Heart right ventricle (tissue), 16 donors: ENCODE measurements at regions not wholly inside any gene's neighbourhood (a gene's known extent, or its start where the extent isn't known, plus 50 kb on each side); places are given as distances from the start of the nearest gene placed in this dataset.
A peak's percentile ranks its signal among the peaks of the same experiment; 100 is the strongest.

Experiments
- ATAC-seq, 8 donors: fragments of 200-7000 bp; cut with Tn5 transposase; one replicate each; pipeline ENCODE4 v1.9.1; 2020; ENCODE audit warnings: mild to moderate bottlenecking in 8 of 8, moderate library complexity in 8 of 8, moderate number of reproducible peaks in 1 of 8
- DNase-seq, 2 donors: peaks; one replicate each; pipeline ENCODE4 v3.0.0-alpha.2; 2020
- H3K27ac ChIP-seq, 10 donors: fragments of 200-600 bp; sonication (generic) in 2 of 10; one replicate each; pipeline versions ENCODE4 v1.5.0 to v1.8.0; 2020 to 2022; ENCODE audit warnings: mild to moderate bottlenecking in 3 of 10
- H3K27me3 ChIP-seq, 7 donors: fragments of 200-600 bp; one replicate each; pipeline ENCODE4 v1.8.0; 2021 to 2022; ENCODE audit warnings: mild to moderate bottlenecking in 2 of 7
- H3K36me3 ChIP-seq, 9 donors: fragments of 200-600 bp; sonication (generic) in 1 of 9; one replicate each; pipeline versions ENCODE4 v1.5.0 to v1.8.0; 2020 to 2022; ENCODE audit warnings: mild to moderate bottlenecking in 2 of 9
- H3K4me1 ChIP-seq, 9 donors: fragments of 200-600 bp; sonication (generic) in 1 of 9; one replicate each; pipeline versions ENCODE4 v1.5.0 to v1.8.0; 2020 to 2022; ENCODE audit warnings: mild to moderate bottlenecking in 4 of 9
- H3K4me3 ChIP-seq, 10 donors: fragments of 200-600 bp; sonication (generic) in 2 of 10; one replicate each; pipeline versions ENCODE4 v1.5.0 to v1.8.0; 2020 to 2022; ENCODE audit warnings: mild to moderate bottlenecking in 7 of 10, moderate library complexity in 2 of 10
- H3K9me3 ChIP-seq, 11 donors: fragments of 200-600 bp in 10 of 11; sonication (generic) in 2 of 11; one replicate each; pipeline versions ENCODE4 v1.5.0 to v1.8.0; 2013 to 2022; ENCODE audit warnings: mild to moderate bottlenecking in 2 of 11, control low read depth in 1 of 11, moderate library complexity in 1 of 11
- CTCF ChIP-seq, 9 donors: fragments of 200-600 bp; sonication (generic) in 2 of 9; IDR thresholded peaks; one replicate each; pipeline versions ENCODE4 v1.5.0 to v1.8.0; 2021 to 2022; ENCODE audit warnings: antibody characterized with exemption in 9 of 9, mild to moderate bottlenecking in 5 of 9, moderate library complexity in 1 of 9
- WGBS, 2 donors: extraction: QIAGEN DNeasy Blood & Tissue Kit; methylation state at CpG; one replicate each; pipeline ENCODE4 v1.1.7; 2013; ENCODE audit warnings: inconsistent platforms in 1 of 2; 5-methylcytosine and 5-hydroxymethylcytosine counted together
- intact Hi-C, 10 donors: fragments of 100-400 bp; cut with DNase I; formaldehyde crosslinking; loops; one replicate each; pipeline versions ENCODE4 v1.11.1 to v1.14.2; 2022
- donor health status: Arrhythmogenic right ventricular cardiomyopathy.
- donor health status: ischemic (EF 13 %, LVEDD 7.1; RV severe dilation, severe dysfunction).
- donor health status: healthy with polysubstance abuse.
- donor health status: DM: no; HTN: yes; CAD: no.
- donor health status: DM: no; HTN: no; CAD: no.
- donor health status: ischemic (EF 25% LVEDD 6.9; RV normal size, moderate dysfunction).
- donor health status: ischemic (EF 25% LVEDD 5.7; RV mildly dilated, moderate dysfunction).
- donor health status: healthy.
- donor health status: DM: yes; HTN: yes; CAD: no.
- donor health status: Ischemic cardiomyopathy.
- donor health status: ischemic (EF 35%, LVEDD 5.7; RV mildly dilated, moderate dysfunction).
- donor health status: nonischemic (EF 11% LVEDD 7.7; RV severe dilation, severe dysfunction).
- donor health status: DM: yes; HTN: yes; CAD: no.
- donor health status: PGD.
- donor health status: ischemic (EF 29% LVEDD 5.4; RV normal size, mild dysfunction).
- donor health status: nonischemic (EF 23%, LVEDD 6.1; RV moderate dilation, normal function).

- H3K9me3 ChIP-seq = peaks cover 0 to 3% (median 0%) of the 10 kb centered on the region in 11 donors
- no peak overlapping the region for H3K4me3 ChIP-seq
- H3K27ac ChIP-seq = no peak overlapping the region
- H3K4me1 ChIP-seq = no peaks in the 10 kb centered on the region
- H3K27me3 ChIP-seq = no peaks in the 10 kb centered on the region
- no peaks in the 10 kb centered on the region for H3K36me3 ChIP-seq
- intact Hi-C loops = loop anchor here in 1 of 10 donors (5.0 kb wide), 1 partner anchor 176 kb away; no protein-coding TSS in a partner anchor
- peak in 1 of 9 donors; percentile 6 for TF ChIP-seq CTCF (IDR thresholded peaks at IDR 0.05)
- ATAC-seq (no peak), DNase-seq (no peak)
- 56 to 84% methylated on average over 3 of the region's 3 CpGs for WGBS, 2 donors
These were observed 238.3 kb upstream of the ESRRG start for GRCh38 chr1:216961516-216961915.

- ATAC-seq (no peak), DNase-seq (no peak)
- H3K36me3 ChIP-seq = no peaks in the 10 kb centered on the region
- H3K27ac ChIP-seq = no peak overlapping the region
- no peaks in the 10 kb centered on the region for H3K27me3 ChIP-seq
- no peaks in the 10 kb centered on the region for H3K4me1 ChIP-seq
- no peak overlapping the region for H3K4me3 ChIP-seq
- TF ChIP-seq CTCF (IDR thresholded peaks at IDR 0.05) = no peak
- H3K9me3 ChIP-seq = peaks cover 0 to 8% (median 0%) of the 10 kb centered on the region in 11 donors
- intact Hi-C loops = loop anchor here in 1 of 10 donors (5.0 kb wide), 1 partner anchor 177 kb away; no protein-coding TSS in a partner anchor
These were observed 237.5 kb upstream of the ESRRG start for GRCh38 chr1:216960716-216961115.

- no peaks in the 10 kb centered on the region for H3K36me3 ChIP-seq
- peaks cover 0 to 14% (median 0%) of the 10 kb centered on the region in 11 donors for H3K9me3 ChIP-seq
- 48 to 61% methylated on average over 4 of the region's 4 CpGs for WGBS, 2 donors
- peak in 5 of 8 donors; percentile 34 to 91 (median 72) for ATAC-seq
- no peaks in the 10 kb centered on the region for H3K27me3 ChIP-seq
- DNase-seq = no peak
- no peak overlapping the region for H3K4me3 ChIP-seq
- no peak for TF ChIP-seq CTCF (IDR thresholded peaks at IDR 0.05)
- H3K27ac ChIP-seq = no peak overlapping the region
- H3K4me1 ChIP-seq = no peaks in the 10 kb centered on the region
- intact Hi-C loops = no loop called here
These were observed 235.3 kb upstream of the ESRRG start for GRCh38 chr1:216958569-216958968.

- Histone ChIP-seq H3K9me3 (peaks cover 0 to 14% (median 0%) of the 10 kb centered on the region in 11 donors), H3K4me1 (no peaks in the 10 kb centered on the region), H3K36me3 (no peaks in the 10 kb centered on the region), H3K27ac (no peak overlapping the region), H3K27me3 (no peaks in the 10 kb centered on the region), H3K4me3 (no peak overlapping the region)
- DNase-seq (no peak), ATAC-seq (no peak)
- intact Hi-C loops = no loop called here
- no peak for TF ChIP-seq CTCF (IDR thresholded peaks at IDR 0.05)
- 85 to 86% methylated on average over 2 of the region's 2 CpGs for WGBS, 2 donors
These were observed 230.3 kb upstream of the ESRRG start for GRCh38 chr1:216953495-216953894.
